SK-N-SH (cell line): ENCODE measurements at regions not wholly inside any gene's neighbourhood (a gene's known extent, or its start where the extent isn't known, plus 50 kb on each side); places are given as distances from the start of the nearest gene placed in this dataset.

Experiments
- CTCF ChIA-PET: fragments of 300-600, 350-600 bp; formaldehyde crosslinking; extraction: SDS; loops from one replicate; lab custom pipeline; 2021; lab: Yijun Ruan, JAX
- POLR2A ChIA-PET: fragments of 350-600 bp; sonication (Branson Sonifier 250); formaldehyde crosslinking; extraction: SDS; loops from one replicate; lab custom pipeline; 2020; ENCODE audit warnings: antibody characterized with exemption, inconsistent platforms; lab: Yijun Ruan, JAX
- DNase-seq: peaks from one replicate; pipeline ENCODE4 v3.0.0; 2012
- H2AFZ ChIP-seq: fragments of 200-600 bp; sonication (generic); 2 replicates; pipeline ENCODE4 v1.8.1; 2016; ENCODE audit warnings: antibody characterized with exemption, mild to moderate bottlenecking, low read depth
- H3F3A ChIP-seq: fragments of 200-600 bp; sonication (generic); replicated peaks from 2 replicates; pipeline ENCODE3; 2016; ENCODE audit warnings: antibody characterized with exemption, mild to moderate bottlenecking; ENCODE audit not compliant: insufficient read depth
- H3K27ac ChIP-seq, 2 experiments: fragments of 200-500 bp in 1 of 2; fragments of 200-600 bp in 1 of 2; sonication (Bioruptor generic) in 1 of 2; sonication (generic), shearing (Covaris generic) in 1 of 2; 2 replicates each; pipeline versions ENCODE4 v1.5.1 to v1.6.1; 2014 to 2016; ENCODE audit warnings: low read depth in 2 of 2, inconsistent platforms in 1 of 2, low read length in 1 of 2, mild to moderate bottlenecking in 1 of 2, mixed read lengths in 1 of 2
- H3K27me3 ChIP-seq: fragments of 200-600 bp; sonication (generic), shearing (Covaris generic); 2 replicates; pipeline ENCODE4 v1.6.1; 2016; ENCODE audit warnings: mixed run types; ENCODE audit not compliant: insufficient read depth
- H3K36me3 ChIP-seq, 2 experiments: fragments of 200-500 bp in 1 of 2; fragments of 200-600 bp in 1 of 2; sonication (Bioruptor generic) in 1 of 2; sonication (generic) in 1 of 2; replicated peaks in 1 of 2; 2 replicates each; pipeline versions ENCODE3 to v1.5.1; 2014 to 2016; ENCODE audit warnings: low read length in 1 of 2, mild to moderate bottlenecking in 1 of 2; ENCODE audit not compliant: insufficient read depth in 2 of 2, control insufficient read depth in 1 of 2
- H3K4me1 ChIP-seq, 2 experiments: fragments of 200-500 bp in 1 of 2; fragments of 200-600 bp in 1 of 2; sonication (Bioruptor generic) in 1 of 2; sonication (generic), shearing (Covaris generic) in 1 of 2; 2 replicates each; pipeline versions ENCODE4 v1.5.1 to v1.6.1; 2014 to 2016; ENCODE audit warnings: low read depth in 1 of 2, low read length in 1 of 2, mixed run types in 1 of 2; ENCODE audit not compliant: insufficient read depth in 2 of 2, control insufficient read depth in 1 of 2
- H3K4me2 ChIP-seq: fragments of 200-600 bp; sonication (generic), shearing (Covaris generic); 2 replicates; pipeline ENCODE4 v1.6.1; 2017; ENCODE audit warnings: mixed run types
- H3K4me3 ChIP-seq, 2 experiments: fragments of 200-500 bp in 1 of 2; fragments of 200-600 bp in 1 of 2; sonication (Bioruptor generic) in 1 of 2; sonication (generic), shearing (Covaris generic) in 1 of 2; 2 replicates each; pipeline versions ENCODE4 v1.5.1 to v1.8.1; 2014 to 2016; ENCODE audit warnings: low read depth in 2 of 2, inconsistent platforms in 1 of 2, low read length in 1 of 2, mild to moderate bottlenecking in 1 of 2, mixed read lengths in 1 of 2, moderate library complexity in 1 of 2
- H3K79me2 ChIP-seq: fragments of 200-600 bp; sonication (generic); 2 replicates; pipeline ENCODE4 v1.8.1; 2017; ENCODE audit warnings: mild to moderate bottlenecking; ENCODE audit not compliant: insufficient read depth
- H3K9ac ChIP-seq: fragments of 200-600 bp; sonication (generic); 2 replicates; pipeline ENCODE4 v1.6.1; 2017; ENCODE audit warnings: mixed run types
- H3K9me2 ChIP-seq: fragments of 200-600 bp; sonication (generic); 2 replicates; pipeline ENCODE4 v1.6.1; 2017; ENCODE audit warnings: mixed run types
- H3K9me3 ChIP-seq: fragments of 200-600 bp; sonication (generic); 2 replicates; pipeline ENCODE4 v1.6.1; 2017; ENCODE audit warnings: mixed run types, mild to moderate bottlenecking, moderate library complexity
- H4K20me1 ChIP-seq: fragments of 200-600 bp; sonication (generic); 2 replicates; pipeline ENCODE4 v1.6.1; 2017; ENCODE audit warnings: mild to moderate bottlenecking, mixed run types; ENCODE audit not compliant: insufficient read depth
- CTCF ChIP-seq: fragments of 200-600 bp; sonication (generic); IDR thresholded peaks from 2 replicates; pipeline ENCODE4 v1.6.1; 2017; ENCODE audit warnings: antibody characterized with exemption, mild to moderate bottlenecking, moderate library complexity
- EZH2phosphoT487 ChIP-seq: fragments of 200-600 bp; sonication (generic); IDR thresholded peaks from 2 replicates; pipeline ENCODE4 v1.6.1; 2017; ENCODE audit warnings: low read depth, mixed run types, mild to moderate bottlenecking, antibody characterized with exemption, moderate library complexity, borderline replicate concordance
- GABPA ChIP-seq: IDR thresholded peaks from 2 replicates; pipeline ENCODE4 v1.4.0; 2012; ENCODE audit warnings: low read depth, mild to moderate bottlenecking
- IRF3 ChIP-seq: fragments of 150-350 bp; IDR thresholded peaks from 2 replicates; pipeline ENCODE4 v1.6.1; 2016; ENCODE audit warnings: mild to moderate bottlenecking, low read depth, low read length
- MAX ChIP-seq: IDR thresholded peaks from 2 replicates; pipeline ENCODE4 v1.4.0; 2012; ENCODE audit warnings: low read depth
- MEF2A ChIP-seq: IDR thresholded peaks from 2 replicates; pipeline ENCODE4 v1.4.0; 2012; ENCODE audit warnings: low read depth, borderline replicate concordance
- NRF1 ChIP-seq: IDR thresholded peaks from 2 replicates; pipeline ENCODE4 v1.6.1; 2012; ENCODE audit warnings: low read depth, mild to moderate bottlenecking, low read length
- PBX3 ChIP-seq: IDR thresholded peaks from 2 replicates; pipeline ENCODE4; 2012
- RAD21 ChIP-seq: IDR thresholded peaks from 2 replicates; pipeline ENCODE4 v1.6.1; 2012; ENCODE audit warnings: mild to moderate bottlenecking, low read length
- SMC3 ChIP-seq: IDR thresholded peaks from 2 replicates; pipeline ENCODE4 v1.6.1; 2012; ENCODE audit warnings: low read depth, low read length, improper control_type of control experiment
- TEAD4 ChIP-seq: IDR thresholded peaks from 2 replicates; pipeline ENCODE4 v1.4.0; 2012; ENCODE audit warnings: mild to moderate bottlenecking, borderline replicate concordance; ENCODE audit not compliant: insufficient read depth
- WGBS: methylation state at CpG from one replicate; pipeline ENCODE4 v1.1.6; 2017; ENCODE audit warnings: low lambda C conversion rate; 5-methylcytosine and 5-hydroxymethylcytosine counted together

- H4K20me1 ChIP-seq, result no peaks in the 10 kb centered on the region
- POLR2A ChIA-PET, result no interaction called here
- H3K36me3 ChIP-seq, result no peaks in the 10 kb centered on the region
- H3F3A ChIP-seq, result no peaks in the 10 kb centered on the region
- DNase-seq, result peak; percentile 2
- no peaks in the 10 kb centered on the region for H3K9me3 ChIP-seq
- no peak overlapping the region; a peak in 1 of 4 replicates for H3K4me3 ChIP-seq
- no peak overlapping the region for H2AFZ ChIP-seq
- no peaks in the 10 kb centered on the region for H3K79me2 ChIP-seq
- no peaks in the 10 kb centered on the region for H3K27me3 ChIP-seq
- TF ChIP-seq IRF3 (no peak), EZH2phosphoT487 (no peak), RAD21 (peak; percentile 68), CTCF (peak; percentile 80), SMC3 (peak; percentile 20; the same call in 1 of the 2 replicates), TEAD4 (no peak), NRF1 (no peak), GABPA (no peak), MAX (no peak)
- H3K9ac ChIP-seq, result no peak overlapping the region
- H3K27ac ChIP-seq, result no peak overlapping the region
- H3K4me2 ChIP-seq, result no peak overlapping the region
- H3K9me2 ChIP-seq, result no peaks in the 10 kb centered on the region
- no peaks in the 10 kb centered on the region for H3K4me1 ChIP-seq
- under 1% methylated on average over 3 of the region's 3 CpGs for WGBS
- CTCF ChIA-PET, result interaction anchor here (0.6 to 1.3 kb wide), 6 partner anchors 12 to 63 kb away, joined by 3 to 5 read pairs (median 4); no protein-coding TSS in a partner anchor
These were observed 372.6 kb upstream of the TECRL start for GRCh38 chr4:64781737-64782326.

- POLR2A ChIA-PET, result no interaction called here
- WGBS, result 3% methylated on average over 5 of the region's 5 CpGs
- Histone ChIP-seq H3K9me2 (no peaks in the 10 kb centered on the region), H3K4me1 (no peaks in the 10 kb centered on the region), H3K79me2 (no peaks in the 10 kb centered on the region), H4K20me1 (no peaks in the 10 kb centered on the region), H3K9ac (no peak overlapping the region), H3F3A (no peaks in the 10 kb centered on the region), H2AFZ (no peak overlapping the region), H3K27ac (no peak overlapping the region), H3K4me3 (no peak overlapping the region), H3K9me3 (no peaks in the 10 kb centered on the region), H3K36me3 (no peaks in the 10 kb centered on the region), H3K4me2 (no peak overlapping the region), H3K27me3 (no peaks in the 10 kb centered on the region)
- TF ChIP-seq IRF3 (no peak), MEF2A (no peak), PBX3 (no peak)
- CTCF ChIA-PET, result no interaction called here
- DNase-seq, result no peak
These were observed 371.4 kb upstream of the TECRL start for GRCh38 chr4:64780664-64781063.
